GM21390 (cell line): ENCODE measurements at regions not wholly inside any gene's neighbourhood (a gene's known extent, or its start where the extent isn't known, plus 50 kb on each side); places are given as distances from the start of the nearest gene placed in this dataset.
"Not testable (repeated sequence)": the region's sequence is repeated elsewhere in the genome, so short reads cannot be mapped to it uniquely, and the experiment has no call there.

ENCODE experiments used
- ATAC-seq: cut with Tn5 transposase; IDR thresholded peaks from one replicate; pipeline ENCODE4 v1.9.1; 2021; ENCODE audit not compliant: unreplicated experiment

GRCh38 chr13:83498045-83498444 lies 384.2 kb downstream of the SLITRK1 start:
- ATAC-seq = no peak

GRCh38 chr13:83496501-83496900 lies 385.8 kb downstream of the SLITRK1 start:
- ATAC-seq = no peak

GRCh38 chr13:83485101-83485500 lies 397.2 kb downstream of the SLITRK1 start:
- ATAC-seq = no peak

GRCh38 chr13:83471011-83471410 lies 411.3 kb downstream of the SLITRK1 start:
- ATAC-seq = no peak

- ATAC-seq = no peak
Observed at GRCh38 chr13:83470133-83470797, 412.0 kb downstream of the SLITRK1 start.

GRCh38 chr13:83453723-83454122 lies 428.6 kb downstream of the SLITRK1 start:
- ATAC-seq = no peak

GRCh38 chr13:83453300-83453699 lies 429.0 kb downstream of the SLITRK1 start:
- no peak for ATAC-seq

GRCh38 chr13:83452292-83452950 lies 429.9 kb downstream of the SLITRK1 start:
- ATAC-seq = no peak

- no peak for ATAC-seq
Observed at GRCh38 chr13:83450591-83450990, 431.7 kb downstream of the SLITRK1 start.

GRCh38 chr13:83449668-83450395 lies 432.4 kb downstream of the SLITRK1 start:
- ATAC-seq = no peak

- ATAC-seq = no peak
Observed at GRCh38 chr13:83440465-83440864, 441.8 kb downstream of the SLITRK1 start.

GRCh38 chr13:83439464-83439863 lies 442.8 kb downstream of the SLITRK1 start:
- ATAC-seq = not testable (repeated sequence)

- ATAC-seq = no peak
Observed at GRCh38 chr13:83423861-83424260, 458.4 kb downstream of the SLITRK1 start.

- no peak for ATAC-seq
Observed at GRCh38 chr13:83423381-83423780, 458.9 kb downstream of the SLITRK1 start.

GRCh38 chr13:83414393-83414792 lies 467.9 kb downstream of the SLITRK1 start:
- no peak for ATAC-seq

- no peak for ATAC-seq
Observed at GRCh38 chr13:83386609-83387008, 495.7 kb downstream of the SLITRK1 start.

- ATAC-seq = no peak
Observed at GRCh38 chr13:83378908-83379307, 503.4 kb downstream of the SLITRK1 start.

GRCh38 chr13:83377491-83377890 lies 504.8 kb downstream of the SLITRK1 start:
- no peak for ATAC-seq

GRCh38 chr13:83372786-83373185 lies 509.5 kb downstream of the SLITRK1 start:
- no peak for ATAC-seq

- ATAC-seq = no peak
Observed at GRCh38 chr13:83365723-83366122, 516.6 kb downstream of the SLITRK1 start.

- no peak for ATAC-seq
Observed at GRCh38 chr13:83355041-83355440, 527.2 kb downstream of the SLITRK1 start.

GRCh38 chr13:83352391-83352790 lies 529.9 kb downstream of the SLITRK1 start:
- no peak for ATAC-seq
